Fibroblast of the aortic adventitia (primary cell): ENCODE measurements at regions not wholly inside any gene's neighbourhood (a gene's known extent, or its start where the extent isn't known, plus 50 kb on each side); places are given as distances from the start of the nearest gene placed in this dataset.

Experiments used
- DNase-seq: peaks from one replicate; pipeline ENCODE4 v3.0.0-alpha.2; 2010; ENCODE audit warnings: low read depth
- H3K4me3 ChIP-seq: 2 replicates; pipeline ENCODE4 v1.5.1; 2011; ENCODE audit warnings: low read depth, mild to moderate bottlenecking, control low read depth, low read length, moderate library complexity
- TF ChIP-seq, protein P1 (sequence below): IDR thresholded peaks from 2 replicates; pipeline ENCODE4 v1.5.1; 2011; ENCODE audit warnings: mild to moderate bottlenecking, low read length, control low read depth, inconsistent platforms; ENCODE audit not compliant: insufficient read depth

DNA sequence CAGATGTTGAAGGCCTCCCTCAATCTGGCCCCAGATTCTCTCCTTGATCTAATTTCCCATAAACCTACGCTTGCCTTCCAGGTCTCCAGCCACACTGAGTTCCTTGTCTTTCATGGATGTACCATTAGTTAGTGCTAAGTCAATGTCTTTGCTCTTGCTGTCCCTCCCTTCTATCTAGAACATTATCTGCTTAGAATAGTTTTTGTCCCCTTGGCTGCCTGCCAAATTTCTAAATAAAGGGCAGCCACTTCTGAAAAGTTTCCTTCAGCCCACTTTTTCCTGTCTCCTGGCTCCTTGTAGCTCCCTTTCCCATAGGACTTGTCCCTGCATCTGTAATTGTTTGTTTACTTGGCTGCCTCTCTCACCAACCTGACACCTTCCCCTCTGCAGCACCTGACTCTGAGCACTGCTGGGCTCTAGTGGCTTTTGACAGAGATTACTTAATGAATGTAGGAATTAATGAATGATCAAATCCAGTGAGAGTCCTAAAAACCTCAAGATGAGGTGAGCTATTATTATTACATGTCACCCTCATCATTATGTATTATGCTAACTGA is 58.3 kb downstream of the CXCL12 start:
- TF ChIP-seq, protein P1, sequence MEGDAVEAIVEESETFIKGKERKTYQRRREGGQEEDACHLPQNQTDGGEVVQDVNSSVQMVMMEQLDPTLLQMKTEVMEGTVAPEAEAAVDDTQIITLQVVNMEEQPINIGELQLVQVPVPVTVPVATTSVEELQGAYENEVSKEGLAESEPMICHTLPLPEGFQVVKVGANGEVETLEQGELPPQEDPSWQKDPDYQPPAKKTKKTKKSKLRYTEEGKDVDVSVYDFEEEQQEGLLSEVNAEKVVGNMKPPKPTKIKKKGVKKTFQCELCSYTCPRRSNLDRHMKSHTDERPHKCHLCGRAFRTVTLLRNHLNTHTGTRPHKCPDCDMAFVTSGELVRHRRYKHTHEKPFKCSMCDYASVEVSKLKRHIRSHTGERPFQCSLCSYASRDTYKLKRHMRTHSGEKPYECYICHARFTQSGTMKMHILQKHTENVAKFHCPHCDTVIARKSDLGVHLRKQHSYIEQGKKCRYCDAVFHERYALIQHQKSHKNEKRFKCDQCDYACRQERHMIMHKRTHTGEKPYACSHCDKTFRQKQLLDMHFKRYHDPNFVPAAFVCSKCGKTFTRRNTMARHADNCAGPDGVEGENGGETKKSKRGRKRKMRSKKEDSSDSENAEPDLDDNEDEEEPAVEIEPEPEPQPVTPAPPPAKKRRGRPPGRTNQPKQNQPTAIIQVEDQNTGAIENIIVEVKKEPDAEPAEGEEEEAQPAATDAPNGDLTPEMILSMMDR = no peak
- no peak overlapping the region for H3K4me3 ChIP-seq
- DNase-seq = no peak

DNA sequence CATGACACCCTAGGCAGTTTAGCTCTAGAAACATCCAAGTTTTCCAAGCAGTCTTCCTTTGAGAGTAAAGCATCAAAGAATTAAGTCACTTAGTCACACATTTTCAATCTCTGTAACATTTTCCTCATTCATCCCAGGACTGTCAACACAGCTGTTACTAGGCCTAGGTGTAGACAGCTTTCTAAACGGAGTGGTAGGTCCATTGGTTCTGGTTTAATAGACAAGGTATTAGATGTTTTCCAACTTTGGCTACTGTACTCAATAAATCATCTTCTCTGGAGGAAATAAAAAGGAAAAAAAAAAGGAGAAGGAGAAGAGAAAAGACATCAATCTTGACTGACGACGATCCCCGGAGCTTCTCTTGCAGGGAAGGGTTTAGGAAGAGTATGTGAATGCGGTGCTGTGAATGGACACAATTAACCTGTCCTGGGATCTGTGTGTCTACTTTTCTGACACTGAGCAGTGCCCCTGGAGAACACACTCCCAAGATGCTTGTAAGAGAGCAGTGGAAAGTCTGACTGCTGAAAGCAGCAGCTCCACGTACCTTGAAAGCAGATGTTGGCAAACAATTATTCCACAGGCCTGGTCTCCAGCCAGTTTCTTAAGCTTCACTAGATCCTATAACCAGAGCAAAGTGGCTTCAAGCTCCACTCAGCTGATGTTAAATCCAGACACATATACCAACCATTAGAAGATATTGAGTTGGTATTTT is 59.1 kb downstream of the CXCL12 start:
- TF ChIP-seq, protein P1 = no peak
- H3K4me3 ChIP-seq = no peak overlapping the region
- no peak for DNase-seq

DNA sequence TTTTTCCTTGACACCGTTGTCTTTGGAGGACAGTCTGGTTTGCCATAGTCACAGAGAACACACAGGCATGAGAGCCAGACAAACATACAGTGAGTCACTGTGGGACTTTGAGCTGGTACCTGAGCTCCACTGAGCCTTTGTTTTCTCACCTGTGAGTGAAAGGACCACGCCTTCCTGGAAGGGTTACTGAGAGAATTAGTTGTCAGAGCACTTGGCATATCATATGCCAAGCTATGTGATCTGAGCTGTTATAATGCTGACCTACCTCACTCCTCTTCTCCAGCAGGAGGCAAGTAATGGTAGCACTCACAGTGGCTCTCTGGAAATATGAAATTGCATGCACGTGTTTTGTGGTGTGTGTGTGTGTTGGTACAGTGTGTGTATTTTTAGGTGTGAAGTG is 59.7 kb downstream of the CXCL12 start:
- no peak for DNase-seq
- TF ChIP-seq, protein P1 = no peak
- no peak overlapping the region for H3K4me3 ChIP-seq

DNA sequence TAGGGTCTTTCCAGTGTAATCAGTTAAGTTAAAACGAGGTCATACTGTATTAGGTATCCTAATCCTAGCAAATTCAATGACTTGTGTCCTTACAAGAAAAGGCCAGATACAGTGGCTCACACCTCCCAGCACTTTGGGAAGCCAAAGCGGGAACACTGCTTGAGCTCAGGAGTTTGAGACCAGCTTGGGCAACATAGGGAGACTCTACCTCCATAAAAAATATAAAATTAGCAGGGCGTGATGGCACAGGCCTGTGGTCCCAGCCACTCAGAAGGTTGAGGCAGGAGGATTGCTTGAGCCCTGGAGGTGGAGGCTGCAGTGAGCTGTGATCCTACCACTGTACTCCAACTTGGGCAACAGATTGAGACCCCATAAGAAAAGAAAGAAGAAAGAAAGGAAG is 61.1 kb downstream of the CXCL12 start:
- TF ChIP-seq, protein P1 = no peak
- DNase-seq = no peak
- H3K4me3 ChIP-seq = no peak overlapping the region

DNA sequence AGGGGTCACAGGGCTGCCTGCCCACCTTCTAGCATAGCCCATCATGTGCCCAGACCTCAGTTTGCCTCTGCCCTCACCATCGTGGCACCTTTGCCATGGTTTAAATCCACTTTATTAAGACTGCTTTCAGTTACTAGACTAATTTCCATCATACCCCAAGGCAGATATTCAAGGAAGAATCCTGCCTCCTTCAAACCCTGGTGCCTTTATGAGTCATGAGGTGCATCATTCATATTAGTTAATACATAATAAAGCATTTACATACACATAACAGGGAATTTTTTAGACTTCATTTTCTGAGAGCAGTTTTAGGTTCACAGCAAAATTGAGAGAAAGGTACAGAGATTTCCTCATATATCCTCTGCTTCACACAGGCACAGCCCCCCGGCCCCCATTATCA is 62.8 kb downstream of the CXCL12 start:
- TF ChIP-seq, protein P1 = no peak
- no peak overlapping the region for H3K4me3 ChIP-seq
- no peak for DNase-seq

DNA sequence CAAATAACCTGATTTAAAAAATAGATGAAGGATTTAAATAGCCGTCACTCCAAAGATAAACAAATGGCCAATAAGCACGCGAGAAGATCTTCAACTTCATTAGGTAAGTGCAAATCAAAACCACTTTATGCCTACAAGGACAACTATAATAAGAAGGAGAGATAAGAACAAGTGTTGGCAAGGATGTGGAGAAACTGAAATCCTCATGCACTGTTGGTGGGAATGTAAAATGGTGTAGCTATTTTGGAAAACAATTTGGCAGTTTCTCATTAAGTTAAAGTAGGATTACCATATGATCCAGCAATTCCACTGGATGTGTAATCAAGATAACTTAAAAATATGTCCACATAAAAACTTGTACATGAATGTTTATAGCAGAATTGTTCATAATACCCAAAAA is 64.1 kb downstream of the CXCL12 start:
- DNase-seq = peak; percentile 5
- H3K4me3 ChIP-seq = no peak overlapping the region
- TF ChIP-seq, protein P1 = no peak
